ENCODE measurements at regions not wholly inside any gene's neighbourhood (a gene's known extent, or its start where the extent isn't known, plus 50 kb on each side); places are given as distances from the start of the nearest gene placed in this dataset.

- intact Hi-C loops (cut with DNase I; ENCODE audit: low total_unique reads) = no loop called here
- TF ChIP-seq POLR2A (IDR thresholded peaks at IDR 0.05) = no peak
- TF ChIP-seq, protein P1, sequence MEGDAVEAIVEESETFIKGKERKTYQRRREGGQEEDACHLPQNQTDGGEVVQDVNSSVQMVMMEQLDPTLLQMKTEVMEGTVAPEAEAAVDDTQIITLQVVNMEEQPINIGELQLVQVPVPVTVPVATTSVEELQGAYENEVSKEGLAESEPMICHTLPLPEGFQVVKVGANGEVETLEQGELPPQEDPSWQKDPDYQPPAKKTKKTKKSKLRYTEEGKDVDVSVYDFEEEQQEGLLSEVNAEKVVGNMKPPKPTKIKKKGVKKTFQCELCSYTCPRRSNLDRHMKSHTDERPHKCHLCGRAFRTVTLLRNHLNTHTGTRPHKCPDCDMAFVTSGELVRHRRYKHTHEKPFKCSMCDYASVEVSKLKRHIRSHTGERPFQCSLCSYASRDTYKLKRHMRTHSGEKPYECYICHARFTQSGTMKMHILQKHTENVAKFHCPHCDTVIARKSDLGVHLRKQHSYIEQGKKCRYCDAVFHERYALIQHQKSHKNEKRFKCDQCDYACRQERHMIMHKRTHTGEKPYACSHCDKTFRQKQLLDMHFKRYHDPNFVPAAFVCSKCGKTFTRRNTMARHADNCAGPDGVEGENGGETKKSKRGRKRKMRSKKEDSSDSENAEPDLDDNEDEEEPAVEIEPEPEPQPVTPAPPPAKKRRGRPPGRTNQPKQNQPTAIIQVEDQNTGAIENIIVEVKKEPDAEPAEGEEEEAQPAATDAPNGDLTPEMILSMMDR (IDR thresholded peaks at IDR 0.05) = no peak
- no peak overlapping the region for H3K4me3 ChIP-seq (ENCODE audit: low read depth, poor library complexity, severe bottlenecking)
- no peak for DNase-seq (ENCODE audit: low spot score in 2 of 2)
- WGBS, 2 donors = 90 to 94% methylated on average over 7 of the region's 7 CpGs
Observed at GRCh38 chr2:4675295-4675694, 971.9 kb downstream of the DCDC2C start.

DNA sequence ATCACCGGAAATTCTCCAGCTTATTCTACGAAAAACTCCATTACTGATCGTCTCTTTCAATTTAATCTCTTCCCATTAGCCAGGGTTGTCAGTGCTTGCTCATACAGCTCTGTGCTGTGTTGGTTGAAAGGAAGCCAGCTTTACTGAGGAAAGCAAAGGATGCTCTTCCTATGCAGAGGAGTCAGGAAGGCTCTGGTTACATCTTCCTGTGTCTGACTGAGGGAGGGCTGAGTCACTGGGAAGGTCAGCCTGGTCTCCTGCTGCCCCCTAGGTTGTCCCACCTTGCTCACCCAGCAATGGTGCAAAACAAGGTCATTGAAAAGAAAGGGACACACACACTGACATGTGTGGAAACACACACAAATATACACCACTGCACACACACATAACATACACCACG lies 975.6 kb downstream of the DCDC2C start:
- 87 to 89% methylated on average over 4 of the region's 4 CpGs for whole genome bisulfite sequencing, 2 donors
- intact Hi-C loops (cut with DNase I; ENCODE audit: low total_unique reads) = no loop called here
- no peak overlapping the region for H3K4me3 ChIP-seq (ENCODE audit: low read depth, poor library complexity, severe bottlenecking)
- no peak for TF ChIP-seq POLR2A (IDR thresholded peaks at IDR 0.05)
- TF ChIP-seq, protein P1 (IDR thresholded peaks at IDR 0.05) = no peak
- no peak for DNase-seq (ENCODE audit: low spot score in 2 of 2)

- TF ChIP-seq, protein P1 (IDR thresholded peaks at IDR 0.05) = no peak
- TF ChIP-seq POLR2A (IDR thresholded peaks at IDR 0.05) = no peak
- intact Hi-C loops (cut with DNase I; ENCODE audit: low total_unique reads) = no loop called here
- WGBS, 2 donors = 88 to 96% methylated on average over 5 of the region's 5 CpGs
Observed at GRCh38 chr2:4679391-4679790, 976.0 kb downstream of the DCDC2C start.

DNA sequence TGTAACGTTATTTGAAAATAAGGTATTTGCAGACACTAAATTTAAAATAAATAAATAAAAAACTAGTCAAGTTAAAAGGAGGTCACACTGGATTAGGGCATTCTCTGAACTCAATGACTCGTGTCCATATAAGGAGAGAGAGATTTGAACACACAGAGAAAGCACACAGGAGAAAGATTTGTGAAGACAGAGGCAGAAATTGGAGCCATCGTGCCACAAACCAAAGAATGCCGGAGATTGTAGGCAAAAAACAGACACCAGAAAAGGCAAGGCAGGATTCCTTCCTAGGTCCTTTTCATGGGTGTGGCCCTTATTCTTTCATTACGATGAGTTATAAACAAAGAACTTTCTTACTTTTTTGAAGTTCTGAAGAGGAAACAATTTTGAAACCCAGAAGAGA lies 981.5 kb downstream of the DCDC2C start:
- DNase-seq (ENCODE audit: low spot score in 2 of 2) = no peak
- no peak for TF ChIP-seq POLR2A (IDR thresholded peaks at IDR 0.05)
- TF ChIP-seq, protein P1 (IDR thresholded peaks at IDR 0.05) = no peak
- intact Hi-C loops (cut with DNase I; ENCODE audit: low total_unique reads) = no loop called here
- 60% methylated on average over 5 of the region's 5 CpGs for WGBS, 2 donors
- no peak overlapping the region for H3K4me3 ChIP-seq (ENCODE audit: low read depth, poor library complexity, severe bottlenecking)

More at GRCh38 chr2:4679391-4679790, 976.0 kb downstream of the DCDC2C start:
- no peak for DNase-seq (ENCODE audit: low spot score in 2 of 2)
- H3K4me3 ChIP-seq (ENCODE audit: low read depth, poor library complexity, severe bottlenecking) = no peak overlapping the region

DNA sequence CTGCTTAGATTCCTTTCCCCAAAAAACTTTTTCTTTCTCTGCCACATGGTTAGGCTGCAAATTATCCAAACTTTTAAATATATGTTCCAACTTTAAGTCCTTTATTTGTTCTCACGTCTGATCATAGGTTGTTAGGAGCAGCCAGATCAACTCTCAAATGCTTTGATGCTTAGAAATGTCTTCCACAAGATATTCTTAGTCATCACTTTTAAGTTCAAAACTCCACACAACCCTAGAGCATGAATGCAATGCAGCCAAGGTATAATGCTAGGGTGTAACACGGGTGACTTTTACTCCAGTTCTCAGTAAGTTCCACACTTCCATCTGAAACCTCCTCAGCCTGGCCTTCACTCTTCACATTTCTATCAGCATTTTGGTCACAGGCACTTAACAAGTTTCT lies 987.5 kb downstream of the DCDC2C start:
- no peak overlapping the region for H3K4me3 ChIP-seq (ENCODE audit: low read depth, poor library complexity, severe bottlenecking)
- no peak for TF ChIP-seq POLR2A (IDR thresholded peaks at IDR 0.05)
- TF ChIP-seq, protein P1 (IDR thresholded peaks at IDR 0.05) = no peak
- no peak for DNase-seq (ENCODE audit: low spot score in 2 of 2)
- intact Hi-C loops (cut with DNase I; ENCODE audit: low total_unique reads) = no loop called here
- WGBS, 2 donors = 75% methylated on average over 2 of the region's 2 CpGs

DNA sequence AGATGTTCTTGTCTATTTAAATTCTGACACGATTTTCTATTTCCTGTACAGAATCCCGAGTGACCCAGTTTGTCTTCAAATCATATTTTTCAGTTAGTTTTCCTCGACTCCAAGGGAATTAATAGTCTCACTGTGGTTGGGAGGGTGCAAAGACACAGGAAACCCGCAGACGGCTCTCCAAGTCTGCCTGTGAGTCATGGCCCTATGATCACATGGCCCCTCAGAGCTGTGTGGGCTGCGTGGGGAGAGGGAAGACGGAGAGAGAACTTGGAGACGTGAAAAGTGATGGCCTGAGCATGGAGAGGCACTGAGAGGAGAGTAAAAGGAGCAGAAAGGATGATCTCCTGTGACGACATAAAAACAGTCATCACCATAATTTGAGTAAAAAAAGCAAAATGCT lies 989.9 kb downstream of the DCDC2C start:
- 43 to 59% methylated on average over 9 of the region's 9 CpGs for WGBS, 2 donors
- no peak for DNase-seq (ENCODE audit: low spot score in 2 of 2)
- H3K4me3 ChIP-seq (ENCODE audit: low read depth, poor library complexity, severe bottlenecking) = no peak overlapping the region
- TF ChIP-seq, protein P1 (IDR thresholded peaks at IDR 0.05) = no peak
- no peak for TF ChIP-seq POLR2A (IDR thresholded peaks at IDR 0.05)
- intact Hi-C loops (cut with DNase I; ENCODE audit: low total_unique reads) = no loop called here

All from lower leg skin (tissue), 4 donors.